ENCODE measurements at regions not wholly inside any gene's neighbourhood (a gene's known extent, or its start where the extent isn't known, plus 50 kb on each side); places are given as distances from the start of the nearest gene placed in this dataset.

GRCh38 chr4:123340381-123340701 lies 56.3 kb upstream of the SPRY1 start:
- Histone ChIP-seq H3K36me3 (ENCODE audit: control insufficient read depth in 2 of 2, extremely low read depth in 1 of 2, insufficient read depth in 2 of 2, low read length in 2 of 2) (no peaks in the 10 kb centered on the region), H3K4me2 (ENCODE audit: control insufficient read depth, extremely low read depth, insufficient read depth, low read depth, low read length) (no peak overlapping the region), H3K9me1 (ENCODE audit: control insufficient read depth, extremely low read depth, insufficient read depth, low read length) (no peaks in the 10 kb centered on the region), H3K9ac (ENCODE audit: control insufficient read depth, extremely low read depth, insufficient read depth, low read length) (no peak overlapping the region), H3K9me3 (ENCODE audit: control insufficient read depth, low read depth, low read length) (no peaks in the 10 kb centered on the region), H3K79me2 (ENCODE audit: control insufficient read depth, insufficient read depth, low read length) (no peaks in the 10 kb centered on the region), H3K4me1 (ENCODE audit: control insufficient read depth, extremely low read depth, insufficient read depth, low read length) (peaks cover 11% of the 10 kb centered on the region), H3K4me3 (ENCODE audit: control insufficient read depth in 2 of 3, extremely low read depth in 1 of 3, insufficient read depth in 2 of 3, low read depth in 1 of 3, low read length in 3 of 3) (no peak overlapping the region), H3K27me3 (ENCODE audit: control insufficient read depth, extremely low read depth, insufficient read depth, low read length) (no peaks in the 10 kb centered on the region), H4K20me1 (ENCODE audit: control insufficient read depth, extremely low read depth, insufficient read depth, low read length) (no peaks in the 10 kb centered on the region), H3K27ac (ENCODE audit: control insufficient read depth, insufficient read depth, low read length) (peak overlapping the region; percentile 5), H2AFZ (ENCODE audit: control insufficient read depth, low read length) (no peak overlapping the region)
- TF ChIP-seq CTCF (optimal IDR thresholded peaks at IDR 0.05 in 1 of 3, IDR thresholded peaks at IDR 0.05 in 1 of 3, conservative IDR thresholded peaks at IDR 0.05 in 1 of 3; ENCODE audit: extremely low read depth in 1 of 3, insufficient read depth in 2 of 3, low read length in 3 of 3), result no peak
- no peak for TF ChIP-seq EZH2 (IDR thresholded peaks at IDR 0.05; ENCODE audit: low read length)
- FAIRE-seq (peak; percentile 53), DNase-seq (ENCODE audit: low read depth, low spot score) (no peak)
- dilution Hi-C loops (cut with MboI; ENCODE audit: extremely low pct_ligation_motif_present, low sequenced_read_pairs), result no loop called here

GRCh38 chr4:123342498-123342897 lies 54.1 kb upstream of the SPRY1 start:
- Histone ChIP-seq H3K27ac (ENCODE audit: control insufficient read depth, insufficient read depth, low read length) (no peak overlapping the region), H3K36me3 (ENCODE audit: control insufficient read depth in 2 of 2, extremely low read depth in 1 of 2, insufficient read depth in 2 of 2, low read length in 2 of 2) (no peaks in the 10 kb centered on the region), H3K9me1 (ENCODE audit: control insufficient read depth, extremely low read depth, insufficient read depth, low read length) (no peaks in the 10 kb centered on the region), H3K9ac (ENCODE audit: control insufficient read depth, extremely low read depth, insufficient read depth, low read length) (no peak overlapping the region), H3K27me3 (ENCODE audit: control insufficient read depth, extremely low read depth, insufficient read depth, low read length) (no peaks in the 10 kb centered on the region), H3K4me3 (ENCODE audit: control insufficient read depth in 2 of 3, extremely low read depth in 1 of 3, insufficient read depth in 2 of 3, low read depth in 1 of 3, low read length in 3 of 3) (no peak overlapping the region), H3K4me2 (ENCODE audit: control insufficient read depth, extremely low read depth, insufficient read depth, low read depth, low read length) (no peak overlapping the region), H2AFZ (ENCODE audit: control insufficient read depth, low read length) (no peak overlapping the region), H4K20me1 (ENCODE audit: control insufficient read depth, extremely low read depth, insufficient read depth, low read length) (no peaks in the 10 kb centered on the region), H3K4me1 (ENCODE audit: control insufficient read depth, extremely low read depth, insufficient read depth, low read length) (peaks cover 11% of the 10 kb centered on the region), H3K79me2 (ENCODE audit: control insufficient read depth, insufficient read depth, low read length) (no peaks in the 10 kb centered on the region), H3K9me3 (ENCODE audit: control insufficient read depth, low read depth, low read length) (no peaks in the 10 kb centered on the region)
- TF ChIP-seq CTCF (optimal IDR thresholded peaks at IDR 0.05 in 1 of 3, IDR thresholded peaks at IDR 0.05 in 1 of 3, conservative IDR thresholded peaks at IDR 0.05 in 1 of 3; ENCODE audit: extremely low read depth in 1 of 3, insufficient read depth in 2 of 3, low read length in 3 of 3) (no peak), EZH2 (IDR thresholded peaks at IDR 0.05; ENCODE audit: low read length) (no peak)
- dilution Hi-C loops (cut with MboI; ENCODE audit: extremely low pct_ligation_motif_present, low sequenced_read_pairs), result no loop called here
- FAIRE-seq (no peak), DNase-seq (ENCODE audit: low read depth, low spot score) (no peak)

All from keratinocyte (primary cell).